Mucosa of gallbladder (tissue), 1 donor: ENCODE measurements at regions not wholly inside any gene's neighbourhood (a gene's known extent, or its start where the extent isn't known, plus 50 kb on each side); places are given as distances from the start of the nearest gene placed in this dataset.

ENCODE experiments used
- DNase-seq: peaks from one replicate; pipeline ENCODE4 v3.0.0-alpha.2; 2020; ENCODE audit warnings: low spot score
- donor health status: DM: no; HTN: no; CAD: no.

DNA sequence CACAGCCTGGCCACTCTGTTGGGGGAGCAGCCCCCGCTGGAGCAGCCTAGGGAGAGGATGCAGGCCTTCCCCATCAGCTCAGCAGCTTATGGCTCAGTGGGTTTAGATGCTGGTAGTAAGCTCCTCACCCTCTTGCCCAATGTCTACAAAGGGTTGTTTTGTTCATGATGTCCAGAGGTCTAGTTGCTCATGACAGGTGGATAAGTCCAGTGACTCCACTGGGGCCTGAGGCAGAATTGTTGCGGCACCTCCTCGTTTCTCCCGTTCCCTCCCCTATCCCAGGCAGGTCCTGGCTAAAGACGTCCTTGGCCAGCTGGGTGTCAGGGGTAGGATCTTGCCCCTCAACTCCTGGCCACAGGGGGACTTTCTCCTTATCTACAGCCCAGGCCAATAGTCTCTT, 233.5 kb upstream of the B3GAT1 start:
- no peak for DNase-seq

GRCh38 chr11:134644476-134645456, 232.7 kb upstream of the B3GAT1 start:
- DNase-seq = no peak

DNA sequence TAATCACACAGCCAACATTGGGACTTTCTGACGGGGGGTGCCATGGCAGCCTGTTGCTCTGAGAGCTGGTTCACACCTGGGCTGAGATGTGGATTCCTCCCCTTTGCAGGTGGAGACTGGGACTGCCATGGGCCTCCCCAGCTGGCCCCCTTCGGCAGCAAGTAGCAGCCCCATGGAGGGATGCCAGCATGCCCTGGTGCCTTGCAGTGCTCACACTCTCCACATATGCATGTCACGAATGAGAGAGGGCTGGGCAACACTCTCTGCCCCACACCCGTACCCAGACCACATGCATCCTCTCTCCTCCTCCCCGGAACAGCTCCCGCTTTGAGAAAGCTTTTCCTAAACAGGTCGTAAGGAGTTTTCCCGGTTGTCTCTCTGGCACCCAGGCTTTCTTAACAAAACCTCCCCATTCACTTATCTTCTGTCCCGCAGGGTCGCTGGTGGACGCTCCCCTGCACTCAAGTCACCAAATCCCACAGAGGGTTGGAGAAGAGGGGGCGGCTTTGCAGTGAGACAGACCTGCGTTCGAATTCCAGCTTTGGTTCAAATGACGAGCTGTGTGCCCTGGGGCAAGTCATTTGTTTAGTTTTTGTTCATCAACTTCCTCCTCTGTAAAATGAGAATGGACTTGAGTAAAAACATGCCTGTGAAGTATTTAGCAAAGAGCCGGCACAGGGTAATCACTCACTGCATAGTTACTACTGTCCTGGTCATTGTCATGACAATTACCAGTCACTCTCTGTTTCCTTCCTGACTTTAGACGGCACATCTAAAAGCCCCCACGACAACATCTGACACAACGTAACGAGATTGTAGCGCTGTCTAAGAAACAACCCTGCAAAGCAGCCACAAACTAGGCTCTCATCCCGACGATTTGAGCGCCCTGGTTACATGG, 231.3 kb upstream of the B3GAT1 start:
- no peak for DNase-seq

DNA sequence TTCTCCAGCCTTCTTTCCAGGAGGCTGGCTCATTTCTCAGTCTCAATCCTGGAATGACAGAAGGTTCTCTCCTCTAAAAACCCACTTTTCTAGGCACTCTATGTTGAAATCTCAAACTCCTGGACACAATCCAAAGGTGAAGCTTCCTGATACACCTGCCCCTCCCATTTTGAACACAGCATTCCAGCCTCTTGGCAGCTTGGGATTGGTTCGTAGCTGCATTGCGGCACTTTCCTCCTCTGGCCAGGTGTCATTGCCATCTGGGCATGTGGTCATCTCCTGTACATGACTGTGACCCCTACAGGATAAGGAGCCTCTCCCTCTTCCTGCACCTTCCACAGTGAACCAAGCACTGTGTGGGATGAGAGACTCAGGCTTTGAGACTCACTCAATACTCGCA, 230.2 kb upstream of the B3GAT1 start:
- DNase-seq = no peak

- DNase-seq = no peak
Observed at GRCh38 chr11:134640971-134641968, 229.2 kb upstream of the B3GAT1 start.

GRCh38 chr11:134640536-134640935, 228.5 kb upstream of the B3GAT1 start:
- no peak for DNase-seq

GRCh38 chr11:134639586-134640330, 227.7 kb upstream of the B3GAT1 start:
- DNase-seq = peak; percentile 64

DNA sequence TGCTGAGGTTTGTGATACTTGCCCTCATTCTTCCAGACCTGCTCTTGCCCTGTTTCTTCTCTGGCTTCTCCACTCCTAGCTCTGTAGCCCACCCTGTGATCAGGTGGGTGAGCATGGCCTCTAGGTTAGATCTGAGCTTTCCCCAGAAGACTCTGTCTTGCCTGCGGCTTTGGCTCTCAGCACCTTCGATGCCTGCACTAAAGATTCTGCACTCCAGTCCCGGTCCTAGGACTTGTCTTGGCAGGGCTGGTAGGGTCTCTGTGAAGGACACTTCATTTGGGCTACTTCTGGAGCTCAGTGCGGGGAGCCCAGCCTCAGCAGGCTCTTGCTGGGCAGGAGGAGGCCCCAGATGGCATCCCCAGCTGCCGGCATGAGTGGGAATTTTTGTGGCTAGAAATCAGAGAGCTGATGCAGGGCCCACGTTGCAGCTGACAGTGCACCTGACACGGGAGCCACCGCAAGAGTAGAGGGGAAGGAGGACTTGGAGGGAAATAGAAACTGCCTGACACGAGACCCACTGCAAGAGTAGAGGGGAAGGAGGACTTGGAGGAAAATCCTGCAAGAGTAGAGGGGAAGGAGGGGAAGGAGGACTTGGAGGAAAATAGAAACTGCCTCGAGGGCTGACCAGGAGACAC, 226.9 kb upstream of the B3GAT1 start:
- no peak for DNase-seq

- no peak for DNase-seq
Observed at GRCh38 chr11:134637091-134638015, 225.3 kb upstream of the B3GAT1 start.

- DNase-seq = no peak
Observed at GRCh38 chr11:134636071-134636470, 224.0 kb upstream of the B3GAT1 start.

DNA sequence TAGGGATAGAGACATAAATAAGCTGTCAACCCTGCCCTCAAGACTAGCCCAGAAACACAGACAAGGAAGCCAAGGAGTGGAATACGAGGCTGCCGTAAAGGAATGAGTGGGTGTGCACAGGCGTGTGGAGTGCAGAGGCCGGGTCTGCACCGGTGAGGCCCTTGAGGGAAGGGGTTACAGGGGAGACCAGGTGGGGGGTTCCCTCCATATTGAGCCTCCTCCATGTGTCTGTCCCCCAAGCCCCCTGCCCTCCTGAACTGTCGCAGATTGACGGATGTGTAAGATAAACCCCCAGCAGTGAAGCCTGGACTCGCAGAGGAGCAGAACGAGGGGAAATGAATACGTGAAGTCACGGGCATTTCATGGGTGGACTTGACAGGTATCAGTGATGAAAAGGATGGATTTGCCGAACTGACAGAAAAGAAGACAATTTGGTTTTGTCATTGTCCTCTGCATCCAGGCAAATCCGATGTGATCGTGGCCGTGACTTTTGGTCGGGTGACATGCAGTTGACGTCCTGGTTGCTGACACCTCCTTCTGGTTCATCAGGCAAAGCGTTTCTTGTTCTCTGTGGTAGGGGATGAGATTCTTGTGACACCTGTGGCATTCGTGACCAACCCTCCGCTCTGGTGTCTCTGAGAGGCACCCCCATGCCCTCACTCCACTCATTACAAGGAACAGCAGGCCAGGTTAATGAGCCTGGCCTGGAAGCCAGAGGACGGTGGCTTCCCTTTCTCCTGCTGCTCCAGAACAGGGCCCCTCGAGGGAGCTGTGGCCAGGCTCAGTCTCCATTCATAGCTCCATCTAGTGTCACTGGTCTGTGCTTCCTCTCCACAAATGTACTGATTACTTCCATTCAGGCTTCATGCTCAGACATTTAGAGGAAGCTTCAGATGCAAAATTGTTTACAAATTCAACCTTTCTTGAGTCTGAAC, 223.1 kb upstream of the B3GAT1 start:
- DNase-seq = no peak

DNA sequence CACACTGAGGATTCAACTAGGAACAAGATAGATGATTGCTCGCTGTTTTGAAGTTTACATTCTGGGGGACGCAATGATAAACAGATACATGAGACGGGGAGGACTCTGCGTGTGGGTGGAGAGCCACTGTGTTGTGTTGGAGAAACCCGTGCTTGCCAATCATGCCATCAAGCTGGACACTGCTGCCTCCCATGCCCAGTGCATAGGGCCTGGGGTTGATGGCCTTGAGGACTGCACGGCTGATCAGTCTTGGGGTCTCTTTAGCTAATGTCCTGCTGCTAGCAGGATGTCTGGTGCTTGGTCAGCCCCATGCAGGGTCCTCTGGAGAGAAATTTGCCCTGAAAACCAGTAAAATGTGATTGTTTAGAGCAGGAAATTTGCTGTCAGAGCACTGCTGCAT, 221.2 kb upstream of the B3GAT1 start:
- no peak for DNase-seq

DNA sequence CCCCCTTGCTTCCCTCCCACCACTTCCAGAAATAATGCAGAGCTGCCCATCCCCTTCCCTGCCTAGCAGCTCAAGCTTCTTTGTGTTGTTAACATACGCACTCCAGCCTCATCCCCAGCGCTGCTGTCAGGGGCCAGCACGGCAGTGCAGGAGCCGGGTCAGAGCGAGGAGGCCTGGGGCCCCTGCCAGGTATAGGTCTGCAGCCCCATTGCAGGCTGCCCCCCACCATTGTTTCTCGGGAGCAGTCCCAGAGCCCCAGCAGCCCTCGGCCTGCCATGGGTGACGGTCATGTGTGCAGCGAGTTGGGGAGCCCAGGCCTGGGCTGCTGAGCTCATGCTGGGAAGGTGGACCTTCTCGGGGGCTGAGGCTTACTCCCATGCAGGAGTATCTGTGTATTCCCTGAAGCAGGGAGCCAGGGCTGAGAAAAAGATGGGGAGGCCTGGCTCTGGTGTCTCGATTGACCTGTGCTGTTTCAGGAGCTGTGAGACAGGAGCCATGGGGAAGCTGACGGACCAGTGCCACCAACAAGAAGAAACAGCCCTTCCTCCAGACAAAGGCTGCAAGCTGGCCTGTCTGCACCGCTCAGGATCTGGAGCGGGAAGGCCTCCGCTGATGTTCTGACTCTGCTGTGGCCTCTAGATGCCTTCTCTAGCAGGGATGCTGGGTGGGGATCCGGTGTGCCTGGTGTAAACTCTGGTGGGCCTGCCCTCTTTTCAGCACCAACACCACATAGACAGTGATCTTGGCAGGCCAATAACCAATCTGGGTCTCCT, 220.5 kb upstream of the B3GAT1 start:
- DNase-seq = no peak

DNA sequence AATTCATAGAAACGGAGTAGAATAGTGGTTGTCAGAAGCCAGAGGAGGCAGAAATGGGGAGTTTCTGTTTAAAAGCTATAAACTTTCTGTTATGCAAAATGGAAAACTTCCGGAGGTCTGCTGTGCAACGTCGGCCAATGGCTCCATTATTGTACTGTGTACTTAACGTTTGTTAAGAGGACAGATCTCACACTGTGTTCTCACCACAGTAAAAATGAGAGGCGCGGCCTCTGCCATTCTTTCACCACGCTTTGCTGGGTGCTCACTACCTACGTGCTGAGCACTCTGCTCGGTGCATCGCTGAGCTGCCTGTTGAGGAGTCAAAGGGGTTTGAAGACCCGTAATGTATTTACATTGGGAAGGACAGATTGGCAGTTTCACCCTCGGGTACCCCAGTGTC, 218.8 kb upstream of the B3GAT1 start:
- no peak for DNase-seq

- no peak for DNase-seq
Observed at GRCh38 chr11:134628426-134628825, 216.4 kb upstream of the B3GAT1 start.

DNA sequence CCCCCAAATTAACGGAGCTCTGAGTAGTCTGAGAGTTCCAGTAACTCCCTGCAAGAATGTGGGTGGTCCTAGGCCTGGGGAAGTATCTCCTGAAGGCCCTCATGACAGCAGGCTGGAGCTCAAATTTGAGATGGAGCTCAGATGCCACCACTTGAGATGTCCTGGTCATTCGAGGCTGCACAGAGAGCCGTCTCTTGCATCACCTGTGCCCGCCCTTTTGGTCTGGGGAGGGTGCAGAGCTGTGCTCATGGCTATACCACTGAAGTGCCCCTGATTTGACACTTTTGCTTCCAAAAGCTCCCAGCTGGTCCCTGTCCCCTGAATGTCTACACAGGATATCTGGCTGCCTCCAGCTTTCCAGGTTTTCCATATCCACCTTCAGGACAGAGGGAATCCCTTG, 214.0 kb upstream of the B3GAT1 start:
- no peak for DNase-seq

GRCh38 chr11:134625631-134626030, 213.6 kb upstream of the B3GAT1 start:
- DNase-seq = no peak
